Loucy (cell line): ENCODE measurements at regions not wholly inside any gene's neighbourhood (a gene's known extent, or its start where the extent isn't known, plus 50 kb on each side); places are given as distances from the start of the nearest gene placed in this dataset.

ENCODE experiments used
- H2AFZ ChIP-seq: fragments of 200-600 bp; sonication (generic); 2 replicates; pipeline ENCODE4 v1.6.0; 2016; ENCODE audit warnings: antibody characterized with exemption, mild to moderate bottlenecking, low read length, moderate library complexity
- H3F3A ChIP-seq: fragments of 200-600 bp; 2 replicates; pipeline ENCODE4 v1.6.0; 2016; ENCODE audit warnings: antibody characterized with exemption, low read depth, mild to moderate bottlenecking
- H3K27me3 ChIP-seq: fragments of 200-600 bp; sonication (generic); 2 replicates; pipeline ENCODE4 v1.6.1; 2014; ENCODE audit warnings: low read length, mild to moderate bottlenecking; ENCODE audit not compliant: insufficient read depth, poor library complexity, severe bottlenecking
- H3K36me3 ChIP-seq: fragments of 200-600 bp; sonication (generic); 2 replicates; pipeline ENCODE4 v1.6.1; 2016; ENCODE audit warnings: low read length; ENCODE audit not compliant: insufficient read depth
- H3K4me1 ChIP-seq: fragments of 200-600 bp; sonication (generic); 2 replicates; pipeline ENCODE4 v1.5.1; 2014; ENCODE audit warnings: low read length, mild to moderate bottlenecking; ENCODE audit not compliant: insufficient read depth, poor library complexity, severe bottlenecking
- H3K4me2 ChIP-seq: fragments of 200-600 bp; sonication (generic); 2 replicates; pipeline ENCODE4 v1.6.0; 2014; ENCODE audit warnings: antibody characterized with exemption, low read length, low read depth, mild to moderate bottlenecking; ENCODE audit not compliant: poor library complexity, severe bottlenecking
- H3K4me3 ChIP-seq: fragments of 200-600 bp; sonication (generic); 2 replicates; pipeline ENCODE4 v1.5.1; 2014; ENCODE audit warnings: low read length, mild to moderate bottlenecking, mixed read lengths; ENCODE audit not compliant: poor library complexity, severe bottlenecking
- H3K79me2 ChIP-seq: fragments of 200-600 bp; sonication (generic); 2 replicates; pipeline ENCODE4 v1.6.1; 2014; ENCODE audit warnings: low read length; ENCODE audit not compliant: insufficient read depth
- H3K9ac ChIP-seq: fragments of 200-600 bp; sonication (generic); 2 replicates; pipeline ENCODE4 v1.6.0; 2014; ENCODE audit warnings: mild to moderate bottlenecking, low read depth, low read length, moderate library complexity; ENCODE audit not compliant: poor library complexity, severe bottlenecking
- H3K9me2 ChIP-seq: fragments of 200-600 bp; sonication (generic); replicated peaks from 2 replicates; pipeline ENCODE4 v1.6.1; 2016; ENCODE audit warnings: low read depth, low read length, mixed read lengths
- H3K9me3 ChIP-seq: fragments of 200-600 bp; sonication (generic); 2 replicates; pipeline ENCODE4 v1.6.1; 2014; ENCODE audit warnings: mild to moderate bottlenecking, antibody characterized with exemption, low read length, low read depth; ENCODE audit not compliant: insufficient read depth
- H4K20me1 ChIP-seq: fragments of 200-600 bp; sonication (generic); 2 replicates; pipeline ENCODE4 v1.6.0; 2014; ENCODE audit warnings: antibody characterized with exemption, low read length, mild to moderate bottlenecking; ENCODE audit not compliant: insufficient read depth, poor library complexity, severe bottlenecking
- CTCF ChIP-seq: fragments of 200-600 bp; sonication (generic); conservative IDR thresholded peaks from 2 replicates; pipeline ENCODE4 v1.5.1; 2014; ENCODE audit warnings: mild to moderate bottlenecking, antibody characterized with exemption, low read length
- EZH2phosphoT487 ChIP-seq: fragments of 200-600 bp; IDR thresholded peaks from 2 replicates; pipeline ENCODE4 v1.6.1; 2018; ENCODE audit warnings: antibody characterized with exemption, mild to moderate bottlenecking, moderate library complexity, borderline replicate concordance

- no peak overlapping the region for H3K4me3 ChIP-seq
- no peak overlapping the region for H2AFZ ChIP-seq
- no peak overlapping the region for H3K9ac ChIP-seq
- no peaks in the 10 kb centered on the region for H3K9me3 ChIP-seq
- H4K20me1 ChIP-seq, result no peaks in the 10 kb centered on the region
- TF ChIP-seq EZH2phosphoT487, result no peak
- no peak for TF ChIP-seq CTCF
- no peaks in the 10 kb centered on the region for H3K9me2 ChIP-seq
- no peaks in the 10 kb centered on the region for H3K36me3 ChIP-seq
- no peaks in the 10 kb centered on the region for H3F3A ChIP-seq
- H3K4me2 ChIP-seq, result no peak overlapping the region
- H3K79me2 ChIP-seq, result no peaks in the 10 kb centered on the region
- no peaks in the 10 kb centered on the region for H3K27me3 ChIP-seq
- H3K4me1 ChIP-seq, result peaks cover 37% of the 10 kb centered on the region
Measured at GRCh38 chr6:22361576-22361975, 64.7 kb upstream of the PRL start.

- Histone ChIP-seq H3K4me2 (peak overlapping the region; percentile 24), H3K79me2 (no peaks in the 10 kb centered on the region), H2AFZ (no peak overlapping the region), H3K4me1 (peaks cover 37% of the 10 kb centered on the region), H4K20me1 (no peaks in the 10 kb centered on the region), H3K9me3 (no peaks in the 10 kb centered on the region), H3F3A (no peaks in the 10 kb centered on the region), H3K36me3 (no peaks in the 10 kb centered on the region), H3K9me2 (no peaks in the 10 kb centered on the region), H3K4me3 (no peak overlapping the region), H3K27me3 (no peaks in the 10 kb centered on the region), H3K9ac (no peak overlapping the region)
- no peak for TF ChIP-seq CTCF
- no peak for TF ChIP-seq EZH2phosphoT487
Measured at GRCh38 chr6:22362361-22362760, 65.5 kb upstream of the PRL start.

- H3K4me2 ChIP-seq, result peak overlapping the region; percentile 24
Measured at GRCh38 chr6:22363166-22363713, 66.4 kb upstream of the PRL start.

More at GRCh38 chr6:22363166-22363713, 66.4 kb upstream of the PRL start:
- Histone ChIP-seq H3K4me1 (peaks cover 37% of the 10 kb centered on the region), H3K9ac (peak overlapping the region; percentile 10), H3F3A (no peaks in the 10 kb centered on the region), H3K79me2 (no peaks in the 10 kb centered on the region), H3K27me3 (no peaks in the 10 kb centered on the region), H4K20me1 (no peaks in the 10 kb centered on the region), H3K9me2 (no peaks in the 10 kb centered on the region), H3K9me3 (no peaks in the 10 kb centered on the region), H3K36me3 (no peaks in the 10 kb centered on the region), H2AFZ (peak overlapping the region; percentile 61), H3K4me3 (no peak overlapping the region)
- no peak for TF ChIP-seq CTCF
- no peak for TF ChIP-seq EZH2phosphoT487
